HL-60 (cell line): ENCODE measurements at regions not wholly inside any gene's neighbourhood (a gene's known extent, or its start where the extent isn't known, plus 50 kb on each side); places are given as distances from the start of the nearest gene placed in this dataset.

Experiments used
- DNase-seq, 2 experiments: peaks; one replicate each; pipeline ENCODE4 v3.0.0-alpha.2; 2010 to 2020; ENCODE audit warnings: low read depth in 1 of 2, low spot score in 1 of 2
- H3K27ac ChIP-seq: fragments of 250-450 bp; sonication (Bioruptor Pico); replicated peaks from 2 replicates; pipeline ENCODE4 v1.5.1; 2020; ENCODE audit warnings: mild to moderate bottlenecking, moderate library complexity
- H3K27me3 ChIP-seq: fragments of 250-450 bp; sonication (Bioruptor Pico); 2 replicates; pipeline ENCODE4 v1.5.1; 2021; ENCODE audit warnings: mild to moderate bottlenecking, moderate library complexity; ENCODE audit not compliant: insufficient read depth, poor library complexity, severe bottlenecking
- H3K4me3 ChIP-seq: replicated peaks from 2 replicates; pipeline ENCODE4 v1.5.1; 2011; ENCODE audit warnings: mild to moderate bottlenecking, control low read depth, low read length; ENCODE audit not compliant: insufficient read depth
- CTCF ChIP-seq: IDR thresholded peaks from one replicate; pipeline ENCODE4 v1.5.1; 2011; ENCODE audit warnings: low read length, control low read depth, inconsistent platforms; ENCODE audit not compliant: insufficient read depth
- GABPA ChIP-seq: IDR thresholded peaks from 2 replicates; pipeline ENCODE4 v1.6.1; 2012; ENCODE audit warnings: low read depth
- POLR2AphosphoS5 ChIP-seq: IDR thresholded peaks from 2 replicates; pipeline ENCODE4 v1.6.1; 2012; ENCODE audit warnings: low read depth
- REST ChIP-seq: IDR thresholded peaks from 2 replicates; pipeline ENCODE4 v1.6.1; 2012; ENCODE audit warnings: low read depth; ENCODE audit not compliant: insufficient replicate concordance
- SPI1 ChIP-seq: IDR thresholded peaks from 2 replicates; pipeline ENCODE4 v1.6.1; 2012; ENCODE audit warnings: low read depth, mild to moderate bottlenecking, borderline replicate concordance

- no peak for DNase-seq
- no peak overlapping the region for H3K27ac ChIP-seq
- no peaks in the 10 kb centered on the region for H3K27me3 ChIP-seq
- H3K4me3 ChIP-seq, result no peak overlapping the region
- TF ChIP-seq POLR2AphosphoS5 (no peak), GABPA (no peak), SPI1 (no peak)
Observed at GRCh38 chr5:165996201-165996875, 2295.1 kb upstream of the WWC1 start.

- no peak for DNase-seq
- H3K27me3 ChIP-seq, result no peaks in the 10 kb centered on the region
- H3K27ac ChIP-seq, result no peak overlapping the region
- TF ChIP-seq CTCF (no peak), REST (no peak), POLR2AphosphoS5 (no peak), SPI1 (no peak), GABPA (no peak)
- no peak overlapping the region for H3K4me3 ChIP-seq
Observed at GRCh38 chr5:165999693-166000320, 2291.6 kb upstream of the WWC1 start.

GRCh38 chr5:166004006-166004405 is 2287.4 kb upstream of the WWC1 start:
- H3K4me3 ChIP-seq, result no peak overlapping the region
- DNase-seq, result no peak
- H3K27me3 ChIP-seq, result no peaks in the 10 kb centered on the region
- TF ChIP-seq POLR2AphosphoS5, result no peak
- TF ChIP-seq CTCF, result no peak
- no peak for TF ChIP-seq GABPA
- no peak overlapping the region for H3K27ac ChIP-seq

GRCh38 chr5:166013415-166013814 is 2278.0 kb upstream of the WWC1 start:
- Histone ChIP-seq H3K4me3 (no peak overlapping the region), H3K27me3 (no peaks in the 10 kb centered on the region), H3K27ac (no peak overlapping the region)
- no peak for DNase-seq
- TF ChIP-seq POLR2AphosphoS5 (no peak), CTCF (no peak)

GRCh38 chr5:166014256-166014655 is 2277.2 kb upstream of the WWC1 start:
- DNase-seq, result no peak
- H3K27ac ChIP-seq, result no peak overlapping the region
- H3K4me3 ChIP-seq, result no peak overlapping the region
- H3K27me3 ChIP-seq, result no peaks in the 10 kb centered on the region
- TF ChIP-seq REST (no peak), SPI1 (no peak), POLR2AphosphoS5 (no peak), GABPA (no peak), CTCF (no peak)
